Fibroblast of villous mesenchyme (primary cell): ENCODE measurements at regions not wholly inside any gene's neighbourhood (a gene's known extent, or its start where the extent isn't known, plus 50 kb on each side); places are given as distances from the start of the nearest gene placed in this dataset.

Experiments
- DNase-seq: peaks from one replicate; pipeline ENCODE4 v3.0.0-alpha.2; 2010; ENCODE audit warnings: low read depth
- H3K4me3 ChIP-seq: 2 replicates; pipeline ENCODE4 v1.5.1; 2011; ENCODE audit warnings: low read depth, mild to moderate bottlenecking, low read length
- TF ChIP-seq, protein P1 (sequence below): IDR thresholded peaks from 2 replicates; pipeline ENCODE4 v1.5.1; 2012; ENCODE audit warnings: low read depth, mild to moderate bottlenecking, low read length; ENCODE audit not compliant: insufficient read depth

DNA sequence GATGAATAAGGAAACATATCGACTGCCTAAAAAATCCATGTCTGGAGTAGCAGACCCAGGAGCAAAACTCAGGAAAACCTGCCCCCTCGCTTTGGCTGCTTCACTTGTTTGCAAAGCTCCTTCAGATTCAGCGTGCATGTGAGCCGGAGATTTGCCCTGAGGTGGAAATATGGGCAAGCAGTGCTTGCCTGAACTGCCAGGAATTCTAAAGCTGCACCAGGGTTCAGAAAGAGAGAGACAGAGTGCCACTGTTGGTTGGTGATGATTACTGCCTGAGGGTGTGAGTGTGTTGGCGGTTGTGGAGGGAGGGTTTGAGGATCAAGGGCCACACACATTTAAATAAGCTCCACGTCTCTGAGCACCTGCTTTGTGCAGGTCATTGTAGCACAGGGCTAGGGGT lies 139.6 kb upstream of the RGPD4 start:
- H3K4me3 ChIP-seq: no peak overlapping the region
- TF ChIP-seq, protein P1, sequence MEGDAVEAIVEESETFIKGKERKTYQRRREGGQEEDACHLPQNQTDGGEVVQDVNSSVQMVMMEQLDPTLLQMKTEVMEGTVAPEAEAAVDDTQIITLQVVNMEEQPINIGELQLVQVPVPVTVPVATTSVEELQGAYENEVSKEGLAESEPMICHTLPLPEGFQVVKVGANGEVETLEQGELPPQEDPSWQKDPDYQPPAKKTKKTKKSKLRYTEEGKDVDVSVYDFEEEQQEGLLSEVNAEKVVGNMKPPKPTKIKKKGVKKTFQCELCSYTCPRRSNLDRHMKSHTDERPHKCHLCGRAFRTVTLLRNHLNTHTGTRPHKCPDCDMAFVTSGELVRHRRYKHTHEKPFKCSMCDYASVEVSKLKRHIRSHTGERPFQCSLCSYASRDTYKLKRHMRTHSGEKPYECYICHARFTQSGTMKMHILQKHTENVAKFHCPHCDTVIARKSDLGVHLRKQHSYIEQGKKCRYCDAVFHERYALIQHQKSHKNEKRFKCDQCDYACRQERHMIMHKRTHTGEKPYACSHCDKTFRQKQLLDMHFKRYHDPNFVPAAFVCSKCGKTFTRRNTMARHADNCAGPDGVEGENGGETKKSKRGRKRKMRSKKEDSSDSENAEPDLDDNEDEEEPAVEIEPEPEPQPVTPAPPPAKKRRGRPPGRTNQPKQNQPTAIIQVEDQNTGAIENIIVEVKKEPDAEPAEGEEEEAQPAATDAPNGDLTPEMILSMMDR: no peak
- no peak for DNase-seq

DNA sequence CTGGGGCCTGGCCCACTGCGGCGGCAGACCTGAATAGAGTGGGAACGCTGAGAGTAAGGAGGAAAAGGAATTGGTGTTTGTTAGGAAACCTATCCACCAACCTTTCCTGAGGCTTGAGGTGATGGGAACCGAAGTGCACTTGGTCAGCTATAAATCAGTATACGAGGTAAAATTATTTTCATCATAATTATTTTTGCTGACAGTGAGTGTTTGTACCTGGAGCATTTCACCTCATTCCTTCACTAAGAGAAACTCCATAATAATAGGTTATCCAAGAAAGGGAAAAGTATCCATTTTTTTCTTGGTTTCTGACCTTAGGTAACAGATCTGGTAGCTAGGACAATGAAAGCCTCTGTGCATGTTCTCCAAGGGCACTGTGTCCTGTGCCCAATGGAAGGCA lies 138.6 kb upstream of the RGPD4 start:
- no peak overlapping the region for H3K4me3 ChIP-seq
- DNase-seq: no peak
- TF ChIP-seq, protein P1: no peak

DNA sequence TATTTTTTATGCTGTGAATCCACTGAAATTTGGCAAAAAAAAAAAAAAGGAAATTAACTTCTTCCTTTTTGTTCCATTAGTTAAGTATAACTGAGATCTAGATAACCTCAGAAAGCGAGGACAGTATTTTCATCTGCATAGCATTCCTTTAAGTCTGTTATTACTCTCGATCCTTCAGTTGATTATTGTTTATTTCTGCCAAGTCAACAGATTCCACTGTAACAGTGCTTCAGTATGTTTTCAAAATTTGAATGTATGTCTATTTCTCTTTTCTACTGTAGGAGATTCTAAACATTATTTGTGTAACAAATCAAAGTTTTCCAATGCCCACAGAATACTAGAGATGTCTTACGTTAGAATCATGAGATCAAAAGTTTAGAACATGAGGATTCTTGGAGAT lies 133.1 kb upstream of the RGPD4 start:
- TF ChIP-seq, protein P1: no peak
- no peak for DNase-seq
- H3K4me3 ChIP-seq: no peak overlapping the region

DNA sequence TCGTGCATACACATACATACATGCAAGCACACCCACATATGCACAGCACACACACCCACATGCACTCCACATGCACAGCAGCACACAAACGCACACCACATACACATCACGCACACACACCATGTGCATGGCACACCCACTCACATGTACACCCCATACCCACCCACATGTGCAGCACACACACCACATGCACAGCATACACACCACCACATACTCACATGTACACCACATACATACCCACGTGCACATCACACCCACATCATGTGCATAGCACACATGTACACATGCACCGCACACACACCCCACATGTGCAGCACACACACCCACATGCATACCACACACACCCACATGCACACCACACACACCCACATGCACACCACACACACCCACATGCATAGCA lies 132.0 kb upstream of the RGPD4 start:
- no peak overlapping the region for H3K4me3 ChIP-seq
- TF ChIP-seq, protein P1: no peak
- no peak for DNase-seq

DNA sequence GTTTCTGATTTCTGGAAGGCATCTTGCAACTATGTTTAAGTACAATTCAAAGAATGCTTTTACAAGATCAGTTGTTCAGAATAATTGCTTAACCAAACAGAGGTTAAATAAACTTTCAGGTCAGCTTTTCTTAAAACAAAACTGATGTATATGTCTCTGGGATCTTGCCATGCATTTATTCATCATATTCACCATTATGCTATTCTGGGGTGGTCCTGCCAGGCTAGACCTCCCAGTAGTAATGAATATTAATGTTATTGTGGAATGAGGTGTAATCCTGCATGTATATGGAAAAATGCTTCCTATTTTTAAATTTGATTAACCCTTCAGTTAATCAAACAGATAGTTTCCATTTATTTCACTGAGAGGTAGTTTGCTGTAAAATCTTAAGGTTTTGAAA lies 129.3 kb upstream of the RGPD4 start:
- TF ChIP-seq, protein P1: no peak
- DNase-seq: no peak
- H3K4me3 ChIP-seq: no peak overlapping the region

DNA sequence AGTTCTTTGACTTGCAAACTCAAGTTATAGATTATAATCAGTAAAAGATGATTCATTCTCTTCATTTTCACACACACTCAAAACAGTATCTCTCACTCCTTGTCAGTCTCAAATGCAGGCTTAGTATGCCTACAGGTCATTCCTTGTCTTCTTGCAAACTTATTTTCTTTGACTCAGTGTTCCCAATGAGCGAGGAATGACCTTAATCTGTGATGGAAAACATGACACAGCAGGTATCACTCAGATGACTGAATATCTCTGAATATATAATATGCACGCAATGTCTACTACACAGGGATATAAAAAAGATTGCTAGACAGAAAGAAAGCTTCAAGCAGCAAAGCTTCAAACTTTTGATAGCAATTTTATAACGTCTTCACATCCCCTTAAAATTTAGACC lies 127.8 kb upstream of the RGPD4 start:
- DNase-seq: no peak
- TF ChIP-seq, protein P1: no peak

DNA sequence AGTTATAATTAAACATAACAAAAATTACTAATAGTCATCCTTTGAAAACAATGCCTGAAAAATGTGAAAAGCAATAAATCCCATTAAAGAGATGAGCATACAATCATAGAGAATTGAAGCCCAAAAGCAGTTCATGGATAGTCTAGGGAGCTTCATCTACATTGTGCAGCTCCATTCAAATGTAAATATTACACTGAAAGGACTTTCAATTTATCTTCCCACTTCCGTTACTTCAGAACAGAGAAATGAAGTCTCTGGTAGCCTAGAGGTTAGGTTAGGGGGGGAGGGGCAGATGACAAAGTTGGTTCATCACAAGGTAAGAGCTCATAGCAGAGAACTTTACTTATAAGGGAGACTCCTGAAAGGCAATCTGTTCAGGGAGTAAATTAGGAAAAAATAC lies 126.6 kb upstream of the RGPD4 start:
- no peak overlapping the region for H3K4me3 ChIP-seq
- TF ChIP-seq, protein P1: no peak

More for the DNA sequence above, 127.8 kb upstream of the RGPD4 start:
- H3K4me3 ChIP-seq: no peak overlapping the region

More for the DNA sequence above, 126.6 kb upstream of the RGPD4 start:
- DNase-seq: no peak
